K562 (cell line): ENCODE measurements at regions not wholly inside any gene's neighbourhood (a gene's known extent, or its start where the extent isn't known, plus 50 kb on each side); places are given as distances from the start of the nearest gene placed in this dataset.

Source experiments
- EP300 ChIP-seq: IDR thresholded peaks from 2 replicates; pipeline ENCODE4 v1.6.1; 2012; ENCODE audit warnings: low read length, improper control_type of control experiment
- POLR2AphosphoS5 ChIP-seq: IDR thresholded peaks from 2 replicates; pipeline ENCODE4 v1.6.1; 2011; ENCODE audit warnings: mild to moderate bottlenecking, low read depth, low read length, moderate library complexity; ENCODE audit not compliant: control insufficient read depth, insufficient read depth
- PPARD ChIP-seq: fragments of 250-450 bp; sonication (Bioruptor Pico); IDR thresholded peaks from 2 replicates; pipeline ENCODE4 v1.8.0; 2022; ENCODE audit warnings: inconsistent platforms, mild to moderate bottlenecking, moderate library complexity
- SIN3A ChIP-seq, 2 experiments: fragments of 150-350 bp in 1 of 2; IDR thresholded peaks; 2 replicates each; pipeline ENCODE4 v1.6.1; 2011 to 2016; ENCODE audit warnings: borderline replicate concordance in 2 of 2, low read depth in 2 of 2, low read length in 2 of 2, mild to moderate bottlenecking in 2 of 2, moderate library complexity in 2 of 2; ENCODE audit not compliant: control insufficient read depth in 1 of 2
- SIX5 ChIP-seq, 2 experiments: IDR thresholded peaks; 2 replicates each; pipeline ENCODE4 v1.6.1; 2011; ENCODE audit warnings: low read length in 2 of 2, borderline replicate concordance in 1 of 2, low read depth in 1 of 2, mild to moderate bottlenecking in 1 of 2, moderate library complexity in 1 of 2; ENCODE audit not compliant: insufficient read depth in 1 of 2
- YY1 ChIP-seq, 3 experiments: IDR thresholded peaks; 2 replicates each; pipeline ENCODE4 v1.6.1; 2011; ENCODE audit warnings: low read length in 2 of 3, mild to moderate bottlenecking in 2 of 3, moderate library complexity in 2 of 3, borderline replicate concordance in 1 of 3, control low read depth in 1 of 3, low read depth in 1 of 3; ENCODE audit not compliant: insufficient read depth in 3 of 3, insufficient replicate concordance in 2 of 3, control insufficient read depth in 1 of 3, insufficient read length in 1 of 3; ENCODE audit errors: extremely low read depth in 1 of 3
- ZEB2 ChIP-seq: fragments of 450-650 bp; IDR thresholded peaks from 2 replicates; pipeline ENCODE4 v1.6.1; 2016
- ZFP36 ChIP-seq: fragments of 150-350 bp; IDR thresholded peaks from 2 replicates; pipeline ENCODE4 v1.6.1; 2018; ENCODE audit warnings: low read length, low read depth; ENCODE audit not compliant: partially characterized antibody
- ZNF561 ChIP-seq: fragments of 450-650 bp; formaldehyde crosslinking; conservative IDR thresholded peaks from 2 replicates; pipeline ENCODE4 v1.4.0; 2020; ENCODE audit warnings: mild to moderate bottlenecking, moderate library complexity
- ZSCAN29 ChIP-seq: fragments of 450-650 bp; IDR thresholded peaks from 2 replicates; pipeline ENCODE4 v1.6.1; 2017
- TF ChIP-seq, protein P1 (sequence below): sonication (generic); formaldehyde crosslinking; IDR thresholded peaks from 2 replicates; pipeline ENCODE4 v1.8.1; 2023; ENCODE audit warnings: mild to moderate bottlenecking, missing genetic modification reagents
- TF ChIP-seq, protein P2 (sequence below): fragments of 250-450 bp; sonication (Bioruptor Pico); IDR thresholded peaks from 2 replicates; pipeline ENCODE4 v1.4.0; 2020
- TF ChIP-seq, protein P3 (sequence below): fragments of 450-650 bp; IDR thresholded peaks from one replicate; pipeline ENCODE4 v1.6.1; 2018; ENCODE audit warnings: mild to moderate bottlenecking, moderate library complexity; ENCODE audit not compliant: partially characterized antibody

DNA sequence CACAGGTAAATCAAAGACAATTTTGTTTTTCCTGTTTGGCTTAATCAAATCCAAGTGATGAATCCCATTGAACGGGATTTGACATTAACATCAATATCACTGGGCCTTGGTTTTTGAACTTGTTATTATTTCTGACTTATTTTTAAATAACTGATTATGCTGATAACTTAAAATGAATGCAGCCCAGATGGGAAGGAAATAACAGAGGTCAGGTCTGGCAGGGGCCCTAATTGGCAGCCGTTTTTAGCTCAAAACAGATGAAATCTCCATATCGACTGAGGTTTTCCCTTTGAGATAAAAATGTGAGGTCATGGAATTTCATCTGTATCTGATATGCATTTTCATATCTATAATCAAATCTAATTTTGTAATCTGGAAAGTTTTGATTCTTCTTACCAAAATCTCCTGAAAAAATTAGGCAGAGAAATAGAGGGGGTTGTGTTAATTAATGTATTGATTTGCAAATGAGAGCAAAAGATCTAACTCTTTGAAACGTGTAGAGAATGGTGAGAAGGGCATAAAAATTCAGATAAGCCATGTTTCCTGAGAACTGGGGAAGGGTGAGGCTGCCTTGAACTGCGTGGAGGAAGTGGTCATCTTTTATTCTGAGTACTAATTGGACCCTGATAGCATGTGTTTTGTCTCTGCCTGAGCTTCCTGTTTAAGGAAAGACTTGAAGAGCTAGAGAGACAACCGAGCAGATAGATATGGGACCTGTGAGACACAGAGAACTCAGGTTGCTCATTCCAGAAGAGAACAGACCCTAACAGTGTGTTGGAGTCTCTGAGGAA is 98.2 kb upstream of the C1QTNF9B start:
- no peak for TF ChIP-seq ZSCAN29
- no peak for TF ChIP-seq POLR2AphosphoS5
- no peak for TF ChIP-seq SIX5 (IDR thresholded peaks at IDR 0.05; ENCODE audit: borderline replicate concordance in 1 of 2, insufficient read depth in 1 of 2, low read depth in 1 of 2, low read length in 2 of 2)
- TF ChIP-seq PPARD (CRISPR knock-in tag), result no peak
- TF ChIP-seq, protein P1, sequence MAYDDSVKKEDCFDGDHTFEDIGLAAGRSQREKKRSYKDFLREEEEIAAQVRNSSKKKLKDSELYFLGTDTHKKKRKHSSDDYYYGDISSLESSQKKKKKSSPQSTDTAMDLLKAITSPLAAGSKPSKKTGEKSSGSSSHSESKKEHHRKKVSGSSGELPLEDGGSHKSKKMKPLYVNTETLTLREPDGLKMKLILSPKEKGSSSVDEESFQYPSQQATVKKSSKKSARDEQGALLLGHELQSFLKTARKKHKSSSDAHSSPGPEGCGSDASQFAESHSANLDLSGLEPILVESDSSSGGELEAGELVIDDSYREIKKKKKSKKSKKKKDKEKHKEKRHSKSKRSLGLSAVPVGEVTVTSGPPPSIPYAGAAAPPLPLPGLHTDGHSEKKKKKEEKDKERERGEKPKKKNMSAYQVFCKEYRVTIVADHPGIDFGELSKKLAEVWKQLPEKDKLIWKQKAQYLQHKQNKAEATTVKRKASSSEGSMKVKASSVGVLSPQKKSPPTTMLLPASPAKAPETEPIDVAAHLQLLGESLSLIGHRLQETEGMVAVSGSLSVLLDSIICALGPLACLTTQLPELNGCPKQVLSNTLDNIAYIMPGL (CRISPR knock-in tag), result no peak
- no peak for TF ChIP-seq SIN3A (IDR thresholded peaks at IDR 0.05; ENCODE audit: borderline replicate concordance in 2 of 2, control insufficient read depth in 1 of 2, low read depth in 2 of 2, low read length in 2 of 2)
- TF ChIP-seq, protein P2, sequence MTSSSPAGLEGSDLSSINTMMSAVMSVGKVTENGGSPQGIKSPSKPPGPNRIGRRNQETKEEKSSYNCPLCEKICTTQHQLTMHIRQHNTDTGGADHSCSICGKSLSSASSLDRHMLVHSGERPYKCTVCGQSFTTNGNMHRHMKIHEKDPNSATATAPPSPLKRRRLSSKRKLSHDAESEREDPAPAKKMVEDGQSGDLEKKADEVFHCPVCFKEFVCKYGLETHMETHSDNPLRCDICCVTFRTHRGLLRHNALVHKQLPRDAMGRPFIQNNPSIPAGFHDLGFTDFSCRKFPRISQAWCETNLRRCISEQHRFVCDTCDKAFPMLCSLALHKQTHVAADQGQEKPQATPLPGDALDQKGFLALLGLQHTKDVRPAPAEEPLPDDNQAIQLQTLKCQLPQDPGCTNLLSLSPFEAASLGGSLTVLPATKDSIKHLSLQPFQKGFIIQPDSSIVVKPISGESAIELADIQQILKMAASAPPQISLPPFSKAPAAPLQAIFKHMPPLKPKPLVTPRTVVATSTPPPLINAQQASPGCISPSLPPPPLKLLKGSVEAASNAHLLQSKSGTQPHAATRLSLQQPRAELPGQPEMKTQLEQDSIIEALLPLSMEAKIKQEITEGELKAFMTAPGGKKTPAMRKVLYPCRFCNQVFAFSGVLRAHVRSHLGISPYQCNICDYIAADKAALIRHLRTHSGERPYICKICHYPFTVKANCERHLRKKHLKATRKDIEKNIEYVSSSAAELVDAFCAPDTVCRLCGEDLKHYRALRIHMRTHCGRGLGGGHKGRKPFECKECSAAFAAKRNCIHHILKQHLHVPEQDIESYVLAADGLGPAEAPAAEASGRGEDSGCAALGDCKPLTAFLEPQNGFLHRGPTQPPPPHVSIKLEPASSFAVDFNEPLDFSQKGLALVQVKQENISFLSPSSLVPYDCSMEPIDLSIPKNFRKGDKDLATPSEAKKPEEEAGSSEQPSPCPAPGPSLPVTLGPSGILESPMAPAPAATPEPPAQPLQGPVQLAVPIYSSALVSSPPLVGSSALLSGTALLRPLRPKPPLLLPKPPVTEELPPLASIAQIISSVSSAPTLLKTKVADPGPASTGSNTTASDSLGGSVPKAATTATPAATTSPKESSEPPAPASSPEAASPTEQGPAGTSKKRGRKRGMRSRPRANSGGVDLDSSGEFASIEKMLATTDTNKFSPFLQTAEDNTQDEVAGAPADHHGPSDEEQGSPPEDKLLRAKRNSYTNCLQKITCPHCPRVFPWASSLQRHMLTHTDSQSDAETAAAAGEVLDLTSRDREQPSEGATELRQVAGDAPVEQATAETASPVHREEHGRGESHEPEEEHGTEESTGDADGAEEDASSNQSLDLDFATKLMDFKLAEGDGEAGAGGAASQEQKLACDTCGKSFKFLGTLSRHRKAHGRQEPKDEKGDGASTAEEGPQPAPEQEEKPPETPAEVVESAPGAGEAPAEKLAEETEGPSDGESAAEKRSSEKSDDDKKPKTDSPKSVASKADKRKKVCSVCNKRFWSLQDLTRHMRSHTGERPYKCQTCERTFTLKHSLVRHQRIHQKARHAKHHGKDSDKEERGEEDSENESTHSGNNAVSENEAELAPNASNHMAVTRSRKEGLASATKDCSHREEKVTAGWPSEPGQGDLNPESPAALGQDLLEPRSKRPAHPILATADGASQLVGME (CRISPR knock-in tag), result no peak
- TF ChIP-seq, protein P3, sequence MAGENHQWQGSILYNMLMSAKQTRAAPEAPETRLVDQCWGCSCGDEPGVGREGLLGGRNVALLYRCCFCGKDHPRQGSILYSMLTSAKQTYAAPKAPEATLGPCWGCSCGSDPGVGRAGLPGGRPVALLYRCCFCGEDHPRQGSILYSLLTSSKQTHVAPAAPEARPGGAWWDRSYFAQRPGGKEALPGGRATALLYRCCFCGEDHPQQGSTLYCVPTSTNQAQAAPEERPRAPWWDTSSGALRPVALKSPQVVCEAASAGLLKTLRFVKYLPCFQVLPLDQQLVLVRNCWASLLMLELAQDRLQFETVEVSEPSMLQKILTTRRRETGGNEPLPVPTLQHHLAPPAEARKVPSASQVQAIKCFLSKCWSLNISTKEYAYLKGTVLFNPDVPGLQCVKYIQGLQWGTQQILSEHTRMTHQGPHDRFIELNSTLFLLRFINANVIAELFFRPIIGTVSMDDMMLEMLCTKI, result no peak
- TF ChIP-seq ZEB2, result no peak
- TF ChIP-seq EP300, result no peak
- TF ChIP-seq YY1 (IDR thresholded peaks at IDR 0.05; ENCODE audit: borderline replicate concordance in 1 of 3, control insufficient read depth in 1 of 3, extremely low read depth in 1 of 3, insufficient read depth in 3 of 3, insufficient read length in 1 of 3, insufficient replicate concordance in 2 of 3, low read depth in 1 of 3, low read length in 2 of 3), result no peak
- TF ChIP-seq ZFP36, result no peak
- TF ChIP-seq ZNF561 (CRISPR knock-in tag), result no peak
